Immature natural killer cell (primary cell): ENCODE measurements at regions not wholly inside any gene's neighbourhood (a gene's known extent, or its start where the extent isn't known, plus 50 kb on each side); places are given as distances from the start of the nearest gene placed in this dataset.

Experiments
- DNase-seq, 3 donors: peaks; one replicate each; pipeline ENCODE4 v3.0.0; 2022; ENCODE audit warnings: mixed read lengths in 1 of 3
- H3K27ac Mint-ChIP-seq, 6 donors: one replicate each; pipeline ENCODE4 v1.8.0; 2020; ENCODE audit warnings: mixed read lengths in 6 of 6, mild to moderate bottlenecking in 5 of 6, inconsistent platforms in 4 of 6, moderate library complexity in 3 of 6
- H3K27me3 Mint-ChIP-seq, 3 donors: one replicate each; pipeline ENCODE4 v1.8.0; 2020 to 2021; ENCODE audit warnings: low read depth in 3 of 3, mild to moderate bottlenecking in 3 of 3, mixed read lengths in 3 of 3, moderate library complexity in 3 of 3, inconsistent platforms in 1 of 3
- H3K36me3 Mint-ChIP-seq, 3 donors: one replicate each; pipeline ENCODE4 v1.8.0; 2020; ENCODE audit warnings: mixed read lengths in 3 of 3, inconsistent platforms in 2 of 3, mild to moderate bottlenecking in 2 of 3
- H3K4me1 Mint-ChIP-seq, 2 donors: one replicate each; pipeline ENCODE4 v1.8.0; 2020; ENCODE audit warnings: inconsistent platforms in 2 of 2, mild to moderate bottlenecking in 2 of 2, mixed read lengths in 2 of 2, moderate library complexity in 1 of 2
- H3K4me3 Mint-ChIP-seq, 5 donors: one replicate each; pipeline ENCODE4 v1.8.0; 2020; ENCODE audit warnings: mild to moderate bottlenecking in 5 of 5, mixed read lengths in 5 of 5, inconsistent platforms in 3 of 5, moderate library complexity in 3 of 5
- H3K9me3 Mint-ChIP-seq, 6 donors: one replicate each; pipeline ENCODE4 v1.8.0; 2020; ENCODE audit warnings: mild to moderate bottlenecking in 6 of 6, mixed read lengths in 6 of 6, inconsistent platforms in 4 of 6, moderate library complexity in 3 of 6

GRCh38 chr18:44198612-44199284 lies 481.9 kb upstream of the SETBP1 start:
- Mint-ChIP-seq H3K4me1 (no peaks in the 10 kb centered on the region), H3K36me3 (peaks cover 0 to 4% (median 0%) of the 10 kb centered on the region in 3 donors), H3K27ac (no peak overlapping the region), H3K4me3 (no peak overlapping the region), H3K9me3 (peaks cover 0 to 16% (median 0%) of the 10 kb centered on the region in 6 donors), H3K27me3 (peaks cover 5 to 21% (median 9%) of the 10 kb centered on the region in 3 donors)
- DNase-seq = no peak

- H3K27ac Mint-ChIP-seq = no peak overlapping the region
- no peak overlapping the region for H3K4me3 Mint-ChIP-seq
- H3K27me3 Mint-ChIP-seq = peaks cover 0 to 8% (median 1%) of the 10 kb centered on the region in 3 donors
- DNase-seq = no peak
- no peaks in the 10 kb centered on the region for H3K36me3 Mint-ChIP-seq
- no peaks in the 10 kb centered on the region for H3K4me1 Mint-ChIP-seq
- H3K9me3 Mint-ChIP-seq = peaks cover 0 to 4% (median 0%) of the 10 kb centered on the region in 6 donors
Observed at GRCh38 chr18:44213293-44213692, 467.4 kb upstream of the SETBP1 start.

- DNase-seq = no peak
- H3K27ac Mint-ChIP-seq = no peak overlapping the region
- peaks cover 0 to 4% (median 0%) of the 10 kb centered on the region in 6 donors for H3K9me3 Mint-ChIP-seq
- H3K4me3 Mint-ChIP-seq = no peak overlapping the region
- H3K4me1 Mint-ChIP-seq = no peaks in the 10 kb centered on the region
- peaks cover 0 to 2% (median 1%) of the 10 kb centered on the region in 3 donors for H3K27me3 Mint-ChIP-seq
- H3K36me3 Mint-ChIP-seq = no peaks in the 10 kb centered on the region
Observed at GRCh38 chr18:44214396-44214795, 466.3 kb upstream of the SETBP1 start.

- H3K4me3 Mint-ChIP-seq = no peak overlapping the region
- no peaks in the 10 kb centered on the region for H3K9me3 Mint-ChIP-seq
- DNase-seq = no peak
- H3K27ac Mint-ChIP-seq = no peak overlapping the region
- peaks cover 0 to 2% (median 1%) of the 10 kb centered on the region in 3 donors for H3K27me3 Mint-ChIP-seq
- H3K36me3 Mint-ChIP-seq = no peaks in the 10 kb centered on the region
- H3K4me1 Mint-ChIP-seq = no peaks in the 10 kb centered on the region
Observed at GRCh38 chr18:44216169-44216568, 464.5 kb upstream of the SETBP1 start.

GRCh38 chr18:44227501-44227900 lies 453.2 kb upstream of the SETBP1 start:
- H3K27ac Mint-ChIP-seq = no peak overlapping the region
- H3K36me3 Mint-ChIP-seq = peaks cover 0 to 3% (median 0%) of the 10 kb centered on the region in 3 donors
- peaks cover 0 to 3% (median 0%) of the 10 kb centered on the region in 6 donors for H3K9me3 Mint-ChIP-seq
- DNase-seq = no peak
- no peaks in the 10 kb centered on the region for H3K4me1 Mint-ChIP-seq
- no peak overlapping the region for H3K4me3 Mint-ChIP-seq
- peaks cover 2 to 6% (median 2%) of the 10 kb centered on the region in 3 donors for H3K27me3 Mint-ChIP-seq

- no peak overlapping the region for H3K27ac Mint-ChIP-seq
- H3K4me1 Mint-ChIP-seq = no peaks in the 10 kb centered on the region
- H3K36me3 Mint-ChIP-seq = peaks cover 0 to 3% (median 0%) of the 10 kb centered on the region in 3 donors
- H3K9me3 Mint-ChIP-seq = peaks cover 0 to 2% (median 0%) of the 10 kb centered on the region in 6 donors
- H3K4me3 Mint-ChIP-seq = no peak overlapping the region
- H3K27me3 Mint-ChIP-seq = peaks cover 0 to 6% (median 2%) of the 10 kb centered on the region in 3 donors
- no peak for DNase-seq
Observed at GRCh38 chr18:44229693-44230108, 451.0 kb upstream of the SETBP1 start.

- no peak for DNase-seq
- Mint-ChIP-seq H3K4me1 (no peaks in the 10 kb centered on the region), H3K4me3 (no peak overlapping the region), H3K27me3 (peaks cover 0 to 2% (median 1%) of the 10 kb centered on the region in 3 donors), H3K9me3 (peaks cover 0 to 2% (median 0%) of the 10 kb centered on the region in 6 donors), H3K36me3 (no peaks in the 10 kb centered on the region), H3K27ac (no peak overlapping the region)
Observed at GRCh38 chr18:44231936-44232335, 448.8 kb upstream of the SETBP1 start.

- Mint-ChIP-seq H3K4me3 (no peak overlapping the region), H3K36me3 (no peaks in the 10 kb centered on the region), H3K4me1 (no peaks in the 10 kb centered on the region), H3K27ac (no peak overlapping the region), H3K27me3 (peaks cover 0 to 2% (median 1%) of the 10 kb centered on the region in 3 donors), H3K9me3 (peaks cover 0 to 2% (median 0%) of the 10 kb centered on the region in 6 donors)
- no peak for DNase-seq
Observed at GRCh38 chr18:44232500-44232899, 448.2 kb upstream of the SETBP1 start.

- Mint-ChIP-seq H3K27ac (no peak overlapping the region), H3K9me3 (peaks cover 0 to 2% (median 0%) of the 10 kb centered on the region in 6 donors), H3K27me3 (peaks cover 2 to 6% (median 5%) of the 10 kb centered on the region in 3 donors), H3K4me1 (no peaks in the 10 kb centered on the region), H3K36me3 (no peaks in the 10 kb centered on the region), H3K4me3 (no peak overlapping the region)
- no peak for DNase-seq
Observed at GRCh38 chr18:44238454-44238853, 442.2 kb upstream of the SETBP1 start.

- H3K27me3 Mint-ChIP-seq = peaks cover 2 to 6% (median 5%) of the 10 kb centered on the region in 3 donors
- no peak overlapping the region for H3K4me3 Mint-ChIP-seq
- no peaks in the 10 kb centered on the region for H3K36me3 Mint-ChIP-seq
Observed at GRCh38 chr18:44238911-44239310, 441.8 kb upstream of the SETBP1 start.

GRCh38 chr18:44241020-44241419 lies 439.7 kb upstream of the SETBP1 start:
- no peak overlapping the region for H3K27ac Mint-ChIP-seq
- no peaks in the 10 kb centered on the region for H3K36me3 Mint-ChIP-seq
- no peak for DNase-seq
- H3K4me1 Mint-ChIP-seq = no peaks in the 10 kb centered on the region
- peaks cover 4 to 5% (median 4%) of the 10 kb centered on the region in 3 donors for H3K27me3 Mint-ChIP-seq
- H3K4me3 Mint-ChIP-seq = no peak overlapping the region
- peaks cover 0 to 2% (median 0%) of the 10 kb centered on the region in 6 donors for H3K9me3 Mint-ChIP-seq

More at GRCh38 chr18:44238911-44239310, 441.8 kb upstream of the SETBP1 start:
- DNase-seq = no peak
- H3K4me1 Mint-ChIP-seq = no peaks in the 10 kb centered on the region
- H3K27ac Mint-ChIP-seq = no peak overlapping the region
- H3K9me3 Mint-ChIP-seq = peaks cover 0 to 2% (median 0%) of the 10 kb centered on the region in 6 donors

- H3K4me1 Mint-ChIP-seq = no peaks in the 10 kb centered on the region
- H3K9me3 Mint-ChIP-seq = no peaks in the 10 kb centered on the region
- DNase-seq = no peak
- H3K27ac Mint-ChIP-seq = no peak overlapping the region
- no peaks in the 10 kb centered on the region for H3K36me3 Mint-ChIP-seq
- H3K27me3 Mint-ChIP-seq = peaks cover 0 to 5% (median 5%) of the 10 kb centered on the region in 3 donors
- no peak overlapping the region for H3K4me3 Mint-ChIP-seq
Observed at GRCh38 chr18:44245019-44245418, 435.7 kb upstream of the SETBP1 start.

- Mint-ChIP-seq H3K36me3 (no peaks in the 10 kb centered on the region), H3K27me3 (peaks cover 0 to 5% (median 5%) of the 10 kb centered on the region in 3 donors)
Observed at GRCh38 chr18:44246001-44246400, 434.7 kb upstream of the SETBP1 start.

GRCh38 chr18:44258086-44258485 lies 422.6 kb upstream of the SETBP1 start:
- peaks cover 4 to 15% (median 12%) of the 10 kb centered on the region in 3 donors for H3K36me3 Mint-ChIP-seq
- no peak overlapping the region for H3K4me3 Mint-ChIP-seq
- no peak overlapping the region for H3K27ac Mint-ChIP-seq
- H3K4me1 Mint-ChIP-seq = no peaks in the 10 kb centered on the region
- H3K27me3 Mint-ChIP-seq = peaks cover 1 to 6% (median 2%) of the 10 kb centered on the region in 3 donors
- no peak for DNase-seq
- H3K9me3 Mint-ChIP-seq = peaks cover 3 to 33% (median 16%) of the 10 kb centered on the region in 6 donors

More at GRCh38 chr18:44246001-44246400, 434.7 kb upstream of the SETBP1 start:
- no peaks in the 10 kb centered on the region for H3K4me1 Mint-ChIP-seq
- DNase-seq = no peak
- no peak overlapping the region for H3K27ac Mint-ChIP-seq
- H3K9me3 Mint-ChIP-seq = peaks cover 0 to under 1% (median 0%) of the 10 kb centered on the region in 6 donors
- no peak overlapping the region for H3K4me3 Mint-ChIP-seq
